GM18508 (cell line): ENCODE measurements at regions not wholly inside any gene's neighbourhood (a gene's known extent, or its start where the extent isn't known, plus 50 kb on each side); places are given as distances from the start of the nearest gene placed in this dataset.

Source experiments
- ATAC-seq: cut with Tn5 transposase; IDR thresholded peaks from one replicate; pipeline ENCODE4 v1.9.1; 2021; ENCODE audit warnings: moderate number of reproducible peaks; ENCODE audit not compliant: insufficient read depth, unreplicated experiment

DNA sequence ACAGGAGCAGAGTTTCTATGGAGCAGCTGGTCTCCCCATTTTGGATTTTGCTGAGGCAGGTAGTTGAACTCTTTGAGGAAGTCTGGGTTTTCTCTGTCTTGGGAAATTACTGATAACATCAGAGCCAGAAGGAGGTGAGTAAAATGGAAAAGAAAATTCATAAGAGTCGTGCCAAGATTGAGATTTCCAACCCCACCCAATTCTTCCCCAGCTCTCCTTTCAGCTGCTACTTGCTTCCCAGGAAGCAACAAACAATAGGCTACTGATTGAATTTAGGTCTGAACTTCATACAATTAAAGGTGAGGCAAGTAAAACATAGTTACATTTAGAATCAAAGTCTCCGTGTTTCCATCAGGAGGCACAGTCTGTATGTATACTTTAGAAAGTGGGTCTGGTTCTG, 54.6 kb upstream of the EOLA2 start:
- no peak for ATAC-seq

DNA sequence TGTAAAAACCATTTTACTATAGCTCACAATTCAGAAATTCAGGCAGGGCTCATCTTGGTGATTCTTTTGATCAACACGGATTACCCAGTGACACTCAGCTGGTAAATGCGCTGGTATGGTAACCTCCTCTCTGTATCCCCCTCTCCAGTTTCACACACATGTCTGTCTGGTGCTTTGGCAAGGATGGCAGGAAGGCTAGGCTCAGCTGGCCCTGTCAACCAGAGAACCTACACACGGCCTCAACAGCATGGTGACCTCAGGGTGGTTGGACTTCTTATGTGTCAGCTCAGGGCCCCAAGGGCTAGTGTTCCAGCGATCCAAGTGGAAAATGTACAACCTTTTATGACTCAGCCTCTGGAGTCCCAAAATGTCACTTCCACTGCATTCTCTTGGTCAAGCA, 55.7 kb upstream of the EOLA2 start:
- ATAC-seq = no peak

GRCh38 chrX:149996515-149996914, 58.2 kb upstream of the EOLA2 start:
- no peak for ATAC-seq

DNA sequence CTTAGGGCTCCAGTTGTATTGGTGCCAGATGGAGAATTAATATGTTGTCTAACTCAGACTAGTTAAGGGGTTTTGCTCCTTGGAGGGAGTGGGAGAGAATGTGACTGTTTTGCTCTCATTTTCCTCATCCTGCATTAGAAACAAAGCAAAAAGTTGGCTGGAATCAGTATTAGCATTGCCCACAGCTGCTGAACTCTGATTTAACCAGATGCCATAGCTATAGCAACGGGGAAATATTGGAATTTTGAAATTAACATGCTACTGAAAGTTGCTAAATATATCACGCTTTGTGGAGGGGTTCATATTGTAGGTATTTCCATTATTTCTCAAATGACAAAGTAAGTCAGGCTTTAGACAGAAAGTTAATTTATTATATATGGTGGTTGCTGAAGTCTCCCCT, 66.7 kb upstream of the EOLA2 start:
- no peak for ATAC-seq

GRCh38 chrX:150007356-150007755, 69.1 kb upstream of the EOLA2 start:
- no peak for ATAC-seq

DNA sequence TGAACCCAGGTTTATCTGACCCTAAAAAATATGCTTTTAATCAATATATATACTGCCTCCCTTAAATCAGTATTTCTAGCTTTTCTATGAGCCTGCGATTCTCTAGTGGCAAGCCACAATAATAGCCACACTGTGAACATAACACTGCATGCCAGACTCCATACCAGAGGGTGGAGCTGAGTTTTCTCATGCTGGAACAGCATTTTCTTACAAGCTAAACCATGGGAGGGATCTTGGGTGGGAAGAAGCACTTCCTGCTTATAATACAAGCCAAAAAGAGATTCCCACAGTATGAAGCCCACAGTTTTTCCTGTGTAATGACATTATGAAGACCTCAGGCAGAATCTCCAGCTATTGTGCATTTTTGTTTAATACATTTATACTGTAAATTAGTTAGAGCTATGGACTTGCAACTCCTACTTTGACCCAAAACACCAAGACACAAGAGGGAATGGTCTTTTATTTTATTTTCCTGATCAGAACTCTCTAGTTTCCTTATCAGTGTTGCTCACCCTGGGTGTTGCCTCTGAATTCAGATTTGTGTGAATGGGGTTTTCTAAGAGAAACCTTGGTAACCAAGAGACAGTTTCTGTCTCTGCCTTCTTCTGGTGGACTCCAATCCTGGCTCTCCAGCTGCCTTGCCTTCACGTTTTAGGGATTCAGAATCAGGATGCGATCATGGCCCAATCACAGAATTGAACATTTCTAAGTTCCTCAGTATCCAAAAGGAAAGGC, 74.5 kb upstream of the EOLA2 start:
- no peak for ATAC-seq

DNA sequence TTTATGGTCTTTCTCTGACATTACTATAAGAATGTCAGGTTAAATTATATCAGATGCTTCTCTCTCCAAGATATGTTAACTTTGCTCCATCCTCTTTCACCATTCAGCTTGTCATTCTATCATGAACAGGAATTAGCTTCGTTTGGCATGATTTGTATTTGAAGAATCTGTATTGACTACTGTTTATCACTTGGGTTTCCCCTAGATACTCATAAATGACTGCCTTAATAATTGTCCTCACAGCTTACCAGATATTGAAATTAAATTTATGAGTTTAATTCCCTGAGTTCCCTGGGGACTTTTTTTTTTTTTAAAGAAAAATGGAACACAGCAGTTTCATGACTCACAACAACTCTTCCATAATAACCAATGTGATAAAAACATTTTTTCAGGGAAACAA, 76.2 kb upstream of the EOLA2 start:
- no peak for ATAC-seq

DNA sequence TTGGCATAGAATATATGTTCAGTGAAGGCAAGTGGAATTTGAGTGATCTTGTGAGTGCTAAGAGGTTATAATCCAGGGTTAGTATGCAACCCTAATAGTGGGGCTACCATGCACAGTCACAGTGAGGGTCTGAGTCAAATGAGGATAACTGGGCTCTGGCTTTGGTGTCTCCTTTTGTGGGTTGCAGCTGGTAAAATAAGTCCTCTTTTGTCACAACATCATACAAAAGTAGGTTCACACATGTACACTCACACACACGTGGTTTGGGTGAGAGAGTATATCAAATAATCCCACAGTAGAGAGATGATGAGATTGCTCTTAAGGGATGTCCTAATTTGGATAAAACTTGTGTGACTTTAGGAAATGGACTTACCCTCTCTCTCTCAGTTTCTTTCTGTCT, 79.6 kb upstream of the EOLA2 start:
- ATAC-seq = no peak

DNA sequence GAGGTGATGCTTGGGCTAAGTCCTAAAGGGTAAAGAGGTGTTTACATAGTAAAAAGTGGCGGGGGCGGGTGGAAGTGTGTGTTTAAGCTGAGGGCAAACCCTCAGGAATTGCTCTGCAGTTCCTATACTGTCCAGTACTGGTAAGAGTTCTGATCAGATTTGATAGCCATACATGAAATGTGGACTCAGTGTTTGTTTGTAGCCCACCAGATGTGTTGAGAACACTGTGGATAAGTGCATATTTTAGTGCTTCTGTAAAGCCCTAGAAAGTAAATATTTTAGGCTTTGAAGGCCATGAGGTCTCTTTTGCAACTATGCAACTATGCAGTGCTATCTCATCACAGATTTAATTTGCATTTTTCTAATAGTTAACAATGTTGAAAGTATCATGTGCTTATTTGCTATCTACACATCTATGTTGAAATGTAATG, 80.7 kb upstream of the EOLA2 start:
- no peak for ATAC-seq

DNA sequence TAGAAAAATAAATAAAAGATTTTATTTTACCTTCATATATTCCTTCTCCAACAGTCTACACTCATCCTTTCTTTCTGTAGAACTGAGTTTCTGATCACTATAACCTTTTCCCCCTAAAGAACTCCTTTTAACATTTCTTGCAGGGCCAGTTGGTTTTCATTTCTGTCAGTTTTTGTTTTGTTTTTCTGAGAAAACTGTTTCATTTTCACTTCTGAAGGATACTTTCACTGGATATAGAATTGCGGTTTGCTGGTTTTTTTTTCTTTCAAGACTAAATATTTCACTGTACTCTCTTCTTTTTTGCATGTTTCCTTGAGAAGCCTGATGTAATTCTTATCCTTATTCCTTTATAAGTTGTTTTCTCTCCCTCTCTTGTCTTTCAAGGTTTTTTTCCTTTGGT, 90.4 kb upstream of the EOLA2 start:
- ATAC-seq = no peak

- ATAC-seq = no peak
Measured at GRCh38 chrX:150032742-150033141, 94.5 kb upstream of the EOLA2 start.

DNA sequence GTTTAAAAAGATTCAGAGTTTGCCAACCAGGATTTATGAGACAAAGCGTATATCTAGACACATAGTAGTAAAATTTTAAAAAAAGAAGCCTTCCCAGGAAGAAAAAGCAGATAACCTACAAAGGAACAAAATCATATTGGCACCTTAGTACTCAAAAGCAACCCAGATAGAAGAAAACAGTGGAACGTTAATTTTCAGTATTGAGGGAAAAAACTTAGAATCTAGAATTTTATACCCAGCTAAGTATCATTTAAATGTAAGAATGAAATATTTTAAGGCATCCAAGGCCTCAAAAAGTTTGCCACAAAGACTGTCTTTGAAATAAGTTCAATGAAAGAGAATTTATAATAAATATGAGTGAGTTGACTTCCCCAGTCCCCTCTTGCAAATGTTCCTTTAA, 96.5 kb upstream of the EOLA2 start:
- no peak for ATAC-seq

GRCh38 chrX:150035531-150035930, 97.2 kb upstream of the EOLA2 start:
- no peak for ATAC-seq

DNA sequence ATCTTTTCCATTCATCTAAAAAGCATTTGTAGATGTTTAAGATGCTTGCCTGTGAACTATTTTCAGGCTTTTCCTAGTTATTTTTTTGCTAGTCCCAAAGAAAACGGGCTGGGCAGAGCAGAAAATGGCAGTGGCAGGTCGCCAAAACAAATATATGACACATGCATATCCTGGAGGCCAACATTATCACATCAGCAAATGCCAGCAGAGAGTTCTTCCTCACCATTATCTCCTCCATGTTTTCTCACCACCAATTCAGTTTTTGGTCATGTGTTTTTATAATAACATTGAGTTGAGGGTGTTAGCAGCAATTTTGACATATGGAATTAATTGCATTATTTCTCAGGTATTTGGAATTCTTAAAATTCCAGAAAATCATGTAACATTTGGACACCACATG, 97.9 kb upstream of the EOLA2 start:
- ATAC-seq = no peak

GRCh38 chrX:150036641-150037040, 98.3 kb upstream of the EOLA2 start:
- no peak for ATAC-seq

GRCh38 chrX:150037041-150037440, 98.8 kb upstream of the EOLA2 start:
- ATAC-seq = no peak

GRCh38 chrX:150038315-150038714, 100.0 kb upstream of the EOLA2 start:
- ATAC-seq = no peak

DNA sequence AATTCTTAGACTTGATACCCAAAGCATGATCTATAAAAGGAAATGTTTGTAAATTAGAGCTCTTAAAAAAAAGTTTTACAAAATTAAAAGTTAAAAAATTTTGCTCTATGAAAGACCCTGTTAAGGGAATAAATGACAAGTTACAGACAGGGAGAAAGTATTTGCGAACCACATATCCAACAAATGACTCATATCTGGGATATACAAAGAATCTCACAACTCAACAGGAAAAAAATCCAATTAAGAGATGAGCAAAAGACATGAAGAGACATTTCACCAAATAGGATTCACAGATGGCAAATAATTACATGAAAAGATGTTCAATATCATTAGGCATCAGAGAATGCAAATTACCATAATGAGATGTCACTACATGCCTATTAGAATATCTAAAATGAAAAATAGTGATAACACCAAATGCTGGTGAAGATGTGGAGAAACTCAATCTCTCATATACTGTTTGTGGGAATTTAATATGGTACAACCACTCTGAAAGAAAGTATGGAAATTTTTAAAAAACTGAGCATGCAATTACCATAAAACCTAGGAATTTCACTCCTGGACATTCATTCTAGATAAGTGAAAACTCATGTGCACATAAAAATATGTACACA, 100.8 kb upstream of the EOLA2 start:
- ATAC-seq = no peak

GRCh38 chrX:150041208-150041607, 102.9 kb upstream of the EOLA2 start:
- no peak for ATAC-seq

GRCh38 chrX:150044556-150044955, 106.3 kb upstream of the EOLA2 start:
- no peak for ATAC-seq

GRCh38 chrX:150047818-150048217, 109.5 kb upstream of the EOLA2 start:
- no peak for ATAC-seq

GRCh38 chrX:150049647-150050046, 111.4 kb upstream of the EOLA2 start:
- no peak for ATAC-seq
